GM23338 (cell line): ENCODE measurements at regions not wholly inside any gene's neighbourhood (a gene's known extent, or its start where the extent isn't known, plus 50 kb on each side); places are given as distances from the start of the nearest gene placed in this dataset.

Experiments
- ATAC-seq: fragments of 200-7000 bp; cut with Tn5 transposase; 3 replicates; pipeline ENCODE4 v1.9.1; 2020
- DNase-seq: peaks from one replicate; pipeline ENCODE4 v3.0.0-alpha.2; 2015; ENCODE audit warnings: low spot score
- H2AFZ ChIP-seq: fragments of 200-600 bp; sonication (generic); 2 replicates; pipeline ENCODE4 v1.8.0; 2016; ENCODE audit warnings: antibody characterized with exemption, mild to moderate bottlenecking, moderate library complexity
- H3F3A ChIP-seq: fragments of 200-600 bp; sonication (generic); replicated peaks from 2 replicates; pipeline ENCODE4 v1.8.0; 2017; ENCODE audit warnings: antibody characterized with exemption, mixed run types, low read depth
- H3K27ac ChIP-seq: fragments of 200-600 bp; sonication (generic); 2 replicates; pipeline ENCODE4 v1.6.1; 2016; ENCODE audit warnings: low read depth
- H3K27me3 ChIP-seq: fragments of 200-600 bp; sonication (generic); 2 replicates; pipeline ENCODE4 v1.8.0; 2016; ENCODE audit warnings: mild to moderate bottlenecking, mixed run types, moderate library complexity; ENCODE audit not compliant: insufficient read depth
- H3K36me3 ChIP-seq: fragments of 200-600 bp; sonication (generic); 2 replicates; pipeline ENCODE4 v1.8.0; 2016; ENCODE audit warnings: mild to moderate bottlenecking; ENCODE audit not compliant: insufficient read depth
- H3K4me1 ChIP-seq: fragments of 200-600 bp; sonication (generic); 2 replicates; pipeline ENCODE4 v1.8.0; 2016; ENCODE audit warnings: mild to moderate bottlenecking, moderate library complexity; ENCODE audit not compliant: insufficient read depth
- H3K4me2 ChIP-seq: fragments of 200-600 bp; sonication (generic); 2 replicates; pipeline ENCODE4 v1.7.1; 2017; ENCODE audit warnings: mixed run types
- H3K4me3 ChIP-seq: fragments of 200-600 bp; sonication (generic); 2 replicates; pipeline ENCODE4 v1.6.1; 2016; ENCODE audit warnings: mixed run types
- H3K79me2 ChIP-seq: fragments of 200-600 bp; sonication (generic); replicated peaks from 2 replicates; pipeline ENCODE4 v1.8.0; 2017; ENCODE audit warnings: mild to moderate bottlenecking; ENCODE audit not compliant: insufficient read depth
- H3K9me2 ChIP-seq: fragments of 200-600 bp; sonication (generic); 2 replicates; pipeline ENCODE4 v1.8.0; 2017; ENCODE audit not compliant: insufficient read depth
- H4K20me1 ChIP-seq: fragments of 200-600 bp; sonication (generic); replicated peaks from 2 replicates; pipeline ENCODE4 v1.8.0; 2017; ENCODE audit warnings: mild to moderate bottlenecking; ENCODE audit not compliant: insufficient read depth
- H3K27ac Mint-ChIP-seq: 2 replicates; pipeline ENCODE4 v1.8.0; 2020; ENCODE audit warnings: inconsistent platforms, mild to moderate bottlenecking, moderate library complexity, mixed read lengths
- H3K27me3 Mint-ChIP-seq: 3 replicates; pipeline ENCODE4 v1.8.0; 2022; ENCODE audit warnings: low read depth, mild to moderate bottlenecking, moderate library complexity, mixed read lengths, inconsistent platforms; ENCODE audit not compliant: insufficient read depth, poor library complexity
- H3K36me3 Mint-ChIP-seq: 3 replicates; pipeline ENCODE4 v1.8.0; 2021; ENCODE audit warnings: low read depth, mild to moderate bottlenecking, inconsistent platforms, moderate library complexity, mixed read lengths
- H3K4me1 Mint-ChIP-seq: 3 replicates; pipeline ENCODE4 v1.8.0; 2020; ENCODE audit warnings: mild to moderate bottlenecking, inconsistent platforms, mixed read lengths
- H3K4me3 Mint-ChIP-seq: 3 replicates; pipeline ENCODE4 v1.8.0; 2021; ENCODE audit warnings: moderate library complexity, mild to moderate bottlenecking, inconsistent platforms, mixed read lengths
- H3K9me3 Mint-ChIP-seq: 3 replicates; pipeline ENCODE4 v1.8.0; 2020; ENCODE audit warnings: moderate library complexity, mild to moderate bottlenecking, inconsistent platforms, mixed read lengths
- CREB1 ChIP-seq: fragments of 250-450 bp; sonication (Bioruptor Pico); IDR thresholded peaks from 2 replicates; pipeline ENCODE4 v1.5.0; 2020; ENCODE audit warnings: low read depth, mild to moderate bottlenecking, moderate library complexity
- EZH2 ChIP-seq: fragments of 200-600 bp; sonication (generic); IDR thresholded peaks from one replicate; pipeline ENCODE4 v1.8.0; 2017; ENCODE audit warnings: antibody characterized with exemption, mild to moderate bottlenecking, low read depth; ENCODE audit not compliant: unreplicated experiment
- JUNB ChIP-seq: IDR thresholded peaks from one replicate; pipeline ENCODE4 v1.6.1; 2016; ENCODE audit warnings: antibody characterized with exemption; ENCODE audit not compliant: unreplicated experiment
- NANOG ChIP-seq: IDR thresholded peaks from 2 replicates; pipeline ENCODE4 v1.6.1; 2016; ENCODE audit warnings: antibody characterized with exemption, borderline replicate concordance
- REST ChIP-seq: IDR thresholded peaks from one replicate; pipeline ENCODE4 v1.6.1; 2018; ENCODE audit warnings: antibody characterized with exemption; ENCODE audit not compliant: unreplicated experiment
- STAT1 ChIP-seq: IDR thresholded peaks from one replicate; pipeline ENCODE4 v1.6.1; 2016; ENCODE audit warnings: antibody characterized with exemption; ENCODE audit not compliant: unreplicated experiment
- ZNF114 ChIP-seq: fragments of 250-450 bp; sonication (Bioruptor Pico); IDR thresholded peaks from 2 replicates; pipeline ENCODE4 v1.5.0; 2020; ENCODE audit warnings: mild to moderate bottlenecking, moderate library complexity
- ZNF331 ChIP-seq: fragments of 250-450 bp; sonication (Bioruptor Pico); IDR thresholded peaks from 2 replicates; pipeline ENCODE4 v1.5.0; 2020; ENCODE audit warnings: low read depth, mild to moderate bottlenecking, moderate library complexity
- TF ChIP-seq, protein P1 (sequence below), 2 experiments: fragments of 200-600 bp in 1 of 2; sonication (generic) in 1 of 2; conservative IDR thresholded peaks; 2 replicates each; pipeline versions ENCODE4 v1.5.1 to v1.6.1; 2016 to 2017; ENCODE audit warnings: antibody characterized with exemption in 2 of 2, low read depth in 2 of 2, mild to moderate bottlenecking in 2 of 2, moderate library complexity in 1 of 2
- TF ChIP-seq, protein P2 (sequence below): fragments of 250-450 bp; sonication (Bioruptor Pico); IDR thresholded peaks from 2 replicates; pipeline ENCODE4 v1.5.0; 2020; ENCODE audit warnings: mild to moderate bottlenecking, moderate library complexity

- TF ChIP-seq, protein P1, sequence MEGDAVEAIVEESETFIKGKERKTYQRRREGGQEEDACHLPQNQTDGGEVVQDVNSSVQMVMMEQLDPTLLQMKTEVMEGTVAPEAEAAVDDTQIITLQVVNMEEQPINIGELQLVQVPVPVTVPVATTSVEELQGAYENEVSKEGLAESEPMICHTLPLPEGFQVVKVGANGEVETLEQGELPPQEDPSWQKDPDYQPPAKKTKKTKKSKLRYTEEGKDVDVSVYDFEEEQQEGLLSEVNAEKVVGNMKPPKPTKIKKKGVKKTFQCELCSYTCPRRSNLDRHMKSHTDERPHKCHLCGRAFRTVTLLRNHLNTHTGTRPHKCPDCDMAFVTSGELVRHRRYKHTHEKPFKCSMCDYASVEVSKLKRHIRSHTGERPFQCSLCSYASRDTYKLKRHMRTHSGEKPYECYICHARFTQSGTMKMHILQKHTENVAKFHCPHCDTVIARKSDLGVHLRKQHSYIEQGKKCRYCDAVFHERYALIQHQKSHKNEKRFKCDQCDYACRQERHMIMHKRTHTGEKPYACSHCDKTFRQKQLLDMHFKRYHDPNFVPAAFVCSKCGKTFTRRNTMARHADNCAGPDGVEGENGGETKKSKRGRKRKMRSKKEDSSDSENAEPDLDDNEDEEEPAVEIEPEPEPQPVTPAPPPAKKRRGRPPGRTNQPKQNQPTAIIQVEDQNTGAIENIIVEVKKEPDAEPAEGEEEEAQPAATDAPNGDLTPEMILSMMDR (conservative IDR thresholded peaks at IDR 0.05; ENCODE audit: low read depth in 2 of 2), result no peak
- no peak for TF ChIP-seq EZH2
- TF ChIP-seq NANOG, result no peak
- TF ChIP-seq CREB1, result no peak
Measured at GRCh38 chr2:128833664-128834027, 515.0 kb upstream of the HS6ST1 start (continued).

DNA sequence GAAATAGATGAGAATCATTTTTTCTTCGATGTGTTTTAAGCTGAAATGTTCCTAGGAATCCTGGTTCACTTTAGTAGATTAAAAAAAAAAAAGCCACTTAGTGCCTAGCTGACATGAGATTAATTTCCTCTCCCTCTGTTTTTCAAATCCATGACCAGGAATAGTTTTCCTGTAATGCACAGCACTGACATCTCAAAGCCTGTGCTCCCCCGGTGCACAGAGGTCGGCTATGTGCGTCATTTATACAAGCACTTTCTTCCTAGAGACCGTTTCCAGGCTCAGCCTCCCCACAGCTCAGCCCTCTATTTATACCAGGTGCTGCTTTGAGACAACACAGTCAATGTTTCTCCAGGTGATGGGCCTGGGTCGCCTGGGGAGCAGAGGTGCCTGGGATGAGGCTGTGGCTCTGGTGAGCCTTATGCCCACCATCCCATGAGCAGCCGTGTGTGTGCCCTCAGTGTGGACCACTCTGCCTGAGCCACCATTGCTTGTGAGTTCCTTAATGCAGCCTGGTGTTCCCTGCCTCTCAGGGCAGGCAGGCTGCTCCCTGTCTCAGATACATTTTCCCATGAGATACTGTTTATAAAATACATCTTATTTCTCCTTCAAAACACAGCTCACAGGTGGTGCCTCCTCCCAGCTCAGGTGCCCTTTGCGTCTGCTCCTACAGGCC is 515.7 kb upstream of the HS6ST1 start:
- Histone ChIP-seq H3K4me3 (no peak overlapping the region), H3K27ac (no peak overlapping the region), H2AFZ (no peak overlapping the region), H3K36me3 (no peaks in the 10 kb centered on the region), H3F3A (no peaks in the 10 kb centered on the region), H3K4me1 (no peaks in the 10 kb centered on the region), H3K4me2 (no peak overlapping the region), H3K79me2 (no peaks in the 10 kb centered on the region), H3K27me3 (no peaks in the 10 kb centered on the region), H3K9me2 (peaks cover 9% of the 10 kb centered on the region), H4K20me1 (no peaks in the 10 kb centered on the region)
- peaks cover under 1% of the 10 kb centered on the region; the same call in 2 of the 3 replicates for H3K9me3 Mint-ChIP-seq
- no peak for DNase-seq
- peaks cover 8% of the 10 kb centered on the region for H3K4me1 Mint-ChIP-seq
- no peak for ATAC-seq
- H3K36me3 Mint-ChIP-seq, result no peaks in the 10 kb centered on the region
- no peak overlapping the region for H3K4me3 Mint-ChIP-seq
- no peak overlapping the region for H3K27ac Mint-ChIP-seq
- peaks cover 9% of the 10 kb centered on the region for H3K27me3 Mint-ChIP-seq
- no peak for TF ChIP-seq STAT1
- TF ChIP-seq, protein P1 (conservative IDR thresholded peaks at IDR 0.05; ENCODE audit: low read depth in 2 of 2), result no peak
- no peak for TF ChIP-seq JUNB
- TF ChIP-seq REST, result no peak
- TF ChIP-seq NANOG, result no peak
- TF ChIP-seq ZNF114 (CRISPR knock-in tag), result no peak
- TF ChIP-seq CREB1, result no peak
- TF ChIP-seq, protein P2, sequence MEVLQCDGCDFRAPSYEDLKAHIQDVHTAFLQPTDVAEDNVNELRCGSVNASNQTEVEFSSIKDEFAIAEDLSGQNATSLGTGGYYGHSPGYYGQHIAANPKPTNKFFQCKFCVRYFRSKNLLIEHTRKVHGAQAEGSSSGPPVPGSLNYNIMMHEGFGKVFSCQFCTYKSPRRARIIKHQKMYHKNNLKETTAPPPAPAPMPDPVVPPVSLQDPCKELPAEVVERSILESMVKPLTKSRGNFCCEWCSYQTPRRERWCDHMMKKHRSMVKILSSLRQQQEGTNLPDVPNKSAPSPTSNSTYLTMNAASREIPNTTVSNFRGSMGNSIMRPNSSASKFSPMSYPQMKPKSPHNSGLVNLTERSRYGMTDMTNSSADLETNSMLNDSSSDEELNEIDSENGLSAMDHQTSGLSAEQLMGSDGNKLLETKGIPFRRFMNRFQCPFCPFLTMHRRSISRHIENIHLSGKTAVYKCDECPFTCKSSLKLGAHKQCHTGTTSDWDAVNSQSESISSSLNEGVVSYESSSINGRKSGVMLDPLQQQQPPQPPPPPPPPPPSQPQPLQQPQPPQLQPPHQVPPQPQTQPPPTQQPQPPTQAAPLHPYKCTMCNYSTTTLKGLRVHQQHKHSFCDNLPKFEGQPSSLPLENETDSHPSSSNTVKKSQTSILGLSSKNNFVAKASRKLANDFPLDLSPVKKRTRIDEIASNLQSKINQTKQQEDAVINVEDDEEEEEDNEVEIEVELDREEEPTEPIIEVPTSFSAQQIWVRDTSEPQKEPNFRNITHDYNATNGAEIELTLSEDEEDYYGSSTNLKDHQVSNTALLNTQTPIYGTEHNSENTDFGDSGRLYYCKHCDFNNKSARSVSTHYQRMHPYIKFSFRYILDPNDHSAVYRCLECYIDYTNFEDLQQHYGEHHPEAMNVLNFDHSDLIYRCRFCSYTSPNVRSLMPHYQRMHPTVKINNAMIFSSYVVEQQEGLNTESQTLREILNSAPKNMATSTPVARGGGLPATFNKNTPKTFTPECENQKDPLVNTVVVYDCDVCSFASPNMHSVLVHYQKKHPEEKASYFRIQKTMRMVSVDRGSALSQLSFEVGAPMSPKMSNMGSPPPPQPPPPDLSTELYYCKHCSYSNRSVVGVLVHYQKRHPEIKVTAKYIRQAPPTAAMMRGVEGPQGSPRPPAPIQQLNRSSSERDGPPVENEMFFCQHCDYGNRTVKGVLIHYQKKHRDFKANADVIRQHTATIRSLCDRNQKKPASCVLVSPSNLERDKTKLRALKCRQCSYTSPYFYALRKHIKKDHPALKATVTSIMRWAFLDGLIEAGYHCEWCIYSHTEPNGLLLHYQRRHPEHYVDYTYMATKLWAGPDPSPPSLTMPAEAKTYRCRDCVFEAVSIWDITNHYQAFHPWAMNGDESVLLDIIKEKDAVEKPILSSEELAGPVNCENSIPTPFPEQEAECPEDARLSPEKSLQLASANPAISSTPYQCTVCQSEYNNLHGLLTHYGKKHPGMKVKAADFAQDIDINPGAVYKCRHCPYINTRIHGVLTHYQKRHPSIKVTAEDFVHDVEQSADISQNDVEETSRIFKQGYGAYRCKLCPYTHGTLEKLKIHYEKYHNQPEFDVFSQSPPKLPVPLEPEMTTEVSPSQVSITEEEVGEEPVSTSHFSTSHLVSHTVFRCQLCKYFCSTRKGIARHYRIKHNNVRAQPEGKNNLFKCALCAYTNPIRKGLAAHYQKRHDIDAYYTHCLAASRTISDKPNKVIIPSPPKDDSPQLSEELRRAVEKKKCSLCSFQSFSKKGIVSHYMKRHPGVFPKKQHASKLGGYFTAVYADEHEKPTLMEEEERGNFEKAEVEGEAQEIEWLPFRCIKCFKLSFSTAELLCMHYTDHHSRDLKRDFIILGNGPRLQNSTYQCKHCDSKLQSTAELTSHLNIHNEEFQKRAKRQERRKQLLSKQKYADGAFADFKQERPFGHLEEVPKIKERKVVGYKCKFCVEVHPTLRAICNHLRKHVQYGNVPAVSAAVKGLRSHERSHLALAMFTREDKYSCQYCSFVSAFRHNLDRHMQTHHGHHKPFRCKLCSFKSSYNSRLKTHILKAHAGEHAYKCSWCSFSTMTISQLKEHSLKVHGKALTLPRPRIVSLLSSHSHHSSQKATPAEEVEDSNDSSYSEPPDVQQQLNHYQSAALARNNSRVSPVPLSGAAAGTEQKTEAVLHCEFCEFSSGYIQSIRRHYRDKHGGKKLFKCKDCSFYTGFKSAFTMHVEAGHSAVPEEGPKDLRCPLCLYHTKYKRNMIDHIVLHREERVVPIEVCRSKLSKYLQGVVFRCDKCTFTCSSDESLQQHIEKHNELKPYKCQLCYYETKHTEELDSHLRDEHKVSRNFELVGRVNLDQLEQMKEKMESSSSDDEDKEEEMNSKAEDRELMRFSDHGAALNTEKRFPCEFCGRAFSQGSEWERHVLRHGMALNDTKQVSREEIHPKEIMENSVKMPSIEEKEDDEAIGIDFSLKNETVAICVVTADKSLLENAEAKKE (CRISPR knock-in tag), result no peak
- no peak for TF ChIP-seq ZNF331
